GM13977 (cell line): ENCODE measurements at regions not wholly inside any gene's neighbourhood (a gene's known extent, or its start where the extent isn't known, plus 50 kb on each side); places are given as distances from the start of the nearest gene placed in this dataset.

ENCODE experiments used
- DNase-seq: peaks from one replicate; pipeline ENCODE4 v3.0.0; 2012; ENCODE audit warnings: low spot score
- in situ Hi-C: fragments of 300-500 bp; cut with MboI; formaldehyde crosslinking; loops from one replicate; pipeline ENCODE4 v1.12.0; 2022; ENCODE audit warnings: low sequenced_read_pairs, low pct_unique_long_range_greater_than_20kb, mixed read lengths, inconsistent platforms; ENCODE audit not compliant: unreplicated experiment
- TF ChIP-seq, protein P1 (sequence below): IDR thresholded peaks from 2 replicates; pipeline ENCODE4 v1.5.1; 2012; ENCODE audit warnings: mild to moderate bottlenecking, control low read depth; ENCODE audit not compliant: insufficient read depth; ENCODE audit errors: extremely low read depth, missing control alignments

DNA sequence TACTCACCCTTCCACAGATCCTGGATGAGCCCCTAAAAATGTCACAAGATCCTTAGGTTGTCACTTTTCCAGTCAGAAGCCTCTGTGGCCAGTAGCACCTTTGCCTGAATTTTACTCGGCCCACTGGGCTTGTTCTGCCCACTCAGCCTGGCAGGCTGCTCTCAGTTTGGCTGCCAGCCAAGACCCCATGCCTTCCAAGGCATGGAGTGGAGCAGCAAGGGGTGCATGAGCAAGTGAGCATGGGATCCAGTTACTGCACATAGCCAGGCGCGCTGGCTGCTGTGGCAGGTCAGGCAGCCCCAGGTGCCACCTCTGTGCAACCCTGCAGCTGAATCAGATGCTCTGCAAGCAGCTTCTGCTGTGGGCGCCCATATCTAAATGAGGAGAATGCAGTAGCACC, 79.3 kb downstream of the CGGBP1 start:
- in situ Hi-C loops = no loop called here
- DNase-seq = no peak
- TF ChIP-seq, protein P1, sequence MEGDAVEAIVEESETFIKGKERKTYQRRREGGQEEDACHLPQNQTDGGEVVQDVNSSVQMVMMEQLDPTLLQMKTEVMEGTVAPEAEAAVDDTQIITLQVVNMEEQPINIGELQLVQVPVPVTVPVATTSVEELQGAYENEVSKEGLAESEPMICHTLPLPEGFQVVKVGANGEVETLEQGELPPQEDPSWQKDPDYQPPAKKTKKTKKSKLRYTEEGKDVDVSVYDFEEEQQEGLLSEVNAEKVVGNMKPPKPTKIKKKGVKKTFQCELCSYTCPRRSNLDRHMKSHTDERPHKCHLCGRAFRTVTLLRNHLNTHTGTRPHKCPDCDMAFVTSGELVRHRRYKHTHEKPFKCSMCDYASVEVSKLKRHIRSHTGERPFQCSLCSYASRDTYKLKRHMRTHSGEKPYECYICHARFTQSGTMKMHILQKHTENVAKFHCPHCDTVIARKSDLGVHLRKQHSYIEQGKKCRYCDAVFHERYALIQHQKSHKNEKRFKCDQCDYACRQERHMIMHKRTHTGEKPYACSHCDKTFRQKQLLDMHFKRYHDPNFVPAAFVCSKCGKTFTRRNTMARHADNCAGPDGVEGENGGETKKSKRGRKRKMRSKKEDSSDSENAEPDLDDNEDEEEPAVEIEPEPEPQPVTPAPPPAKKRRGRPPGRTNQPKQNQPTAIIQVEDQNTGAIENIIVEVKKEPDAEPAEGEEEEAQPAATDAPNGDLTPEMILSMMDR = no peak

DNA sequence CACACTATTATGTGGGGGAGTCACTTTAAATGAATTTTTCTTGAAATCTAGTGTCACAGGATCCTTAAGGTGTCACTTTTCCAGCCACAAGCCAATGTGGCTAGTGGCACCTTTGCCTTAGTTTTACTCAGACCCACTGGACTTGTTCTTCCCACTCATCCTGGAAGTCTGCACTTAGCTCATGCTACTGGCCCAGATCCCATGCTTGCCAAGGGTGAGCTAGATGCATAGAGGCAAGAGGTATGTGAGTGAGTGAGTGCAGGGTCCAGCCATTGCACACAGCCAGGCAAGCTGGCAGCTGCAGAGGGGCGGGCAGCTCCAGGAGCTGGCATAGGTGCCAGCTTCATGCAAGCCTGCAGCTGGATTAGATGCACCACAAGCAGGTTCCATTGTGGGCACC, 81.0 kb downstream of the CGGBP1 start:
- TF ChIP-seq, protein P1 = no peak
- no peak for DNase-seq
- in situ Hi-C loops = no loop called here

DNA sequence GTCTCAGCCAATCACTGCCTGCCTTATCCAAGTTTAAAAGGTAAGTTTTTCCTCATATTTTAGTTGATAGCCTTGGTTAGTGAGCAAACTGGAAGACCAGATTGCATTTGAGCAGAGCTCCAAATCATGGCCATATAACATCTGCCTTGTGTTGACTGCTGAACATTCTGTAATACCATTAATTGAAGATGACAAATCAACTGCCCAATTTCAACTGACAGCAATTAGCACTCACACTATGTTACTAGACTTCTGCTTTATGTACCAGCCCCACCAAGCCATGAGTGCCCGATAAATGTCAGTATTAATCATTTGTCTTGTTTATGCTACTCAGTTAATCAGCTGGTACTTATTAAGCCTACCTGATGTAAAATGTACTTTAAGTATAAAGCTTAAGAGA, 83.1 kb downstream of the CGGBP1 start:
- no peak for DNase-seq
- in situ Hi-C loops = no loop called here

DNA sequence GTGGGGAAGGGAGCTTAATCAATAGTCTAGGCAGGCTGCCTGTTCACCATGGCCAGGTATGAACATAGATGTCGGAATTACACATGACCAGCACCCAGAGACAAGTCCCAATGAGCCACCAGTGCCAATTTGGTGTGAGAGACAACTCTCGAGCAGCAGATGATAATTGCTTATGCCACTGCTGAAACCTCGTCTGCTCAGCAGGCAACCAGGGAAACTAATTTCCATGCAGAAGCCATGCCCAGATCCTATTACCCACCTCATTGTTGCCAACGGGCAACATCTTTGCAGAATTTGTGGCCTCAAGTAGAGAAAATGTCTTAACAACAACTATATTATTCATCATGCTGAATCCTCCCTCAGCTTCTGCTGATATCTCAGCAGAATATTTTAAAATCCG, 84.9 kb downstream of the CGGBP1 start:
- TF ChIP-seq, protein P1 = no peak
- no peak for DNase-seq
- in situ Hi-C loops = no loop called here

More for the DNA sequence above, 83.1 kb downstream of the CGGBP1 start:
- TF ChIP-seq, protein P1 = no peak

DNA sequence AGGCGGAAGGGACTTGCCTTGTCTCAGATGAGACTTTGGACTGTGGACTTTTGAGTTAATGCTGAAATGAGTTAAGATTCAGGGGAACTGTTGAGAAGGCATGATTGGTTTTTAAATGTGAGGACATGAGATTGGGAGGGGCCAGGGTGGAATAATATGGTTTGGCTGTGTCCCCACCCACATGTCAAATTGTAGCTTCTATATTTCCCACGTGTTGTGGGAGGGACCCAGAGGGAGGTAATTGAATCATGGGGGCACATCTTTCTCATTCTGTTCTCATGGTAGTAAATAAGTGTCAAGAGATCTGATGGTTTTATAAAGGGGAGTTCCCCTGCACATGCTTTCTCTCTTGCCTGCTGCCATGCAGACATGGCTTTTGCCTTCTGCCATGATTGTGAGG, 89.2 kb downstream of the CGGBP1 start:
- in situ Hi-C loops = no loop called here
- DNase-seq = no peak
- TF ChIP-seq, protein P1 = no peak

DNA sequence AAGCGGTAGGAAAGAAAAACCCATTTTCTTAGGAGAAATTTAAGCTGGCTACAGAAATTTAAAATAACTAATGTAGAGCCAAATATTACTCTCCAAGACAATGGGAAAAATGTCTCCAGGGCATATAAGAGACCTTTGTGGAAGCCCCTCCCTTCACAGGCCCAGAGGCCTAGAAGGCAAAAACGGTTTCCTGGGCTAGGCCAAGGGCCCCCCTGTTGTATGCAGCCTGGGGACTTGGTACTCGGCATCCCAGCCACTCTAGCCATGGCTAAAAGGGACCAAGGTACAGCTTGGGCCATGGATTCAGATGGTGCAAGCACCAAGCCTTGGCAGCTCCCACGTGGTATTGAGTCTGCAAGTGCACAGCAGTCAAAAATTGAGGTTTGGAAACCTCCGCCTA, 90.1 kb downstream of the CGGBP1 start:
- TF ChIP-seq, protein P1 = no peak
- DNase-seq = no peak
- in situ Hi-C loops = no loop called here

DNA sequence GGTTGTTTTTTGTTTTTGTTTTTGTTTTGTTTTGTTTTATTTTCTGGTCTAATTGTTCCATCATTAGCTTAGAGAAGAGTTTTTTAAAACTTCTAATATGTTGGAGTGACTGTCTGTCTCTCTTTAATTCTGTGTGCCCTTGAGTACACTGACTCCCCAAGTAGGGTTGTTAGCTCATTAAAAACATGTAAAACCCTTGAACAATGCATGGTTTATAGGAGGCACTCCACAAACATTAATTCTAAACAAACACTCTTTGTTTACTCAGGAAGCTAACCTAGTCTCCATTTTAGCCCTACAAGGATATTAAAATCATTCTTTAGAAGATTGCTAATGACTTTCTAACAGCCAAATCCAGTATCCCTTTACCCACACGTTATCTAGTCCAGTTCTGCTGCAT, 100.5 kb downstream of the CGGBP1 start:
- DNase-seq = no peak
- in situ Hi-C loops = no loop called here
- TF ChIP-seq, protein P1 = no peak
